HEK293T (cell line): ENCODE measurements at regions not wholly inside any gene's neighbourhood (a gene's known extent, or its start where the extent isn't known, plus 50 kb on each side); places are given as distances from the start of the nearest gene placed in this dataset.

Source experiments
- BHLHE40 ChIP-seq: fragments of 450-650 bp; IDR thresholded peaks from 2 replicates; pipeline ENCODE4 v1.6.1; 2016; ENCODE audit warnings: mild to moderate bottlenecking, moderate library complexity, borderline replicate concordance
- ELF4 ChIP-seq: fragments of 450-650 bp; IDR thresholded peaks from 2 replicates; pipeline ENCODE4 v1.6.1; 2017; ENCODE audit warnings: antibody characterized with exemption
- FOXM1 ChIP-seq: fragments of 450-650 bp; IDR thresholded peaks from 2 replicates; pipeline ENCODE4 v1.6.1; 2017; ENCODE audit warnings: mild to moderate bottlenecking, borderline replicate concordance
- SP1 ChIP-seq: fragments of 450-650 bp; IDR thresholded peaks from 2 replicates; pipeline ENCODE4 v1.6.1; 2017

GRCh38 chr5:15354021-15354420 lies 146.0 kb upstream of the FBXL7 start:
- TF ChIP-seq ELF4: no peak
- TF ChIP-seq SP1: no peak
- no peak for TF ChIP-seq BHLHE40
- TF ChIP-seq FOXM1: no peak
